ENCODE measurements at regions not wholly inside any gene's neighbourhood (a gene's known extent, or its start where the extent isn't known, plus 50 kb on each side); places are given as distances from the start of the nearest gene placed in this dataset.

DNA sequence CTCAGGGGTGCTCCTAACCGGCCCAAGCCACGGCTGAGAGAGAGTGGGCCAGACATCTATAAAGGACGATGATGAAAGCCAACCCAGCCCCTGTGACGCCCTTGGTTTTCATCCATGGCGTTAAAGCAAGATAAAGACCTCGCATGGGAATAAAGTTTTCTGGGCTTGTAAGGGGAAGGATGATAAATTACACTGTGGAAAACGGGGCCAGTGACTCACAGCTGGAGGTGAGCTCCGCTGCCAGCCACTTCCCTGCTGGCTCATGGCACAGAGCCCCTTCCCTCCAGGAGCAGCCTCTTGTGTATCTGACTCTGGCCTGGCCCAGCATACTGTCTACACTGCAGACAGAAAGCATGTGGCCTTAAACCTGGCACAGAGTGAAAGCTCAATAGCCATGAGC, 503.2 kb upstream of the B3GAT1 start:
- H3K9me3 Mint-ChIP-seq = no peaks in the 10 kb centered on the region

DNA sequence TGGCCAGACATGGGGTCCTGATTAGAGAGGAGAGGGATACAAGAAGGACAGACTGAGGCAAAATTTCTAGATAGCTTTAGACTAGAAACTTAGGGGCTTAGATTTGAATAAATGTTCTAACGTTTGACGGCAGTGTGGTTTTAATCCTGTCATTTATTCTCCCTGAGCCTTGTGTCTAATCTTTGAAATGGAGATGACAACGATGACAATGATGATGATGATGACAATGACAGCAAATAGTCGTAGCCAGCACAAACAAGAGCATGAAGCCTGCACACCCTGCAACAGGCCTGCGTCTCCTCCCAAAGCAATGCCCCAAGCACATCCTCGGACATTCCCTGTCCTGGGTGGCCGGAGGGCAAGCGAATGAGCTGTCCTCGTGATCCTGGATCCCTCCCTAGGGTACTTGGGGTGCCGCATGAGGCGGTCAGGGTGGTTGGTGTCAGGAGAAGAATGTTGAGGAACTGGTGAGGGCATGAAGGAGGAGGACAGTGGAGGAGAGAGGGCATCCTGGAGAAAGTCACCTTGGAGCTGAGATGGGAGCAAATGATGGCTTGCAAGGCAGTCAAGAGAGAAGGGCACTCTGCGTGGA, 502.1 kb upstream of the B3GAT1 start:
- Mint-ChIP-seq H3K9me3 (no peaks in the 10 kb centered on the region), H3K27ac (no peak overlapping the region), H3K36me3 (no peaks in the 10 kb centered on the region), H3K27me3 (peaks cover 24% of the 10 kb centered on the region), H3K4me1 (ENCODE audit: unreplicated experiment) (peaks cover 6% of the 10 kb centered on the region), H3K4me3 (no peak overlapping the region)
- TF ChIP-seq, protein P1, sequence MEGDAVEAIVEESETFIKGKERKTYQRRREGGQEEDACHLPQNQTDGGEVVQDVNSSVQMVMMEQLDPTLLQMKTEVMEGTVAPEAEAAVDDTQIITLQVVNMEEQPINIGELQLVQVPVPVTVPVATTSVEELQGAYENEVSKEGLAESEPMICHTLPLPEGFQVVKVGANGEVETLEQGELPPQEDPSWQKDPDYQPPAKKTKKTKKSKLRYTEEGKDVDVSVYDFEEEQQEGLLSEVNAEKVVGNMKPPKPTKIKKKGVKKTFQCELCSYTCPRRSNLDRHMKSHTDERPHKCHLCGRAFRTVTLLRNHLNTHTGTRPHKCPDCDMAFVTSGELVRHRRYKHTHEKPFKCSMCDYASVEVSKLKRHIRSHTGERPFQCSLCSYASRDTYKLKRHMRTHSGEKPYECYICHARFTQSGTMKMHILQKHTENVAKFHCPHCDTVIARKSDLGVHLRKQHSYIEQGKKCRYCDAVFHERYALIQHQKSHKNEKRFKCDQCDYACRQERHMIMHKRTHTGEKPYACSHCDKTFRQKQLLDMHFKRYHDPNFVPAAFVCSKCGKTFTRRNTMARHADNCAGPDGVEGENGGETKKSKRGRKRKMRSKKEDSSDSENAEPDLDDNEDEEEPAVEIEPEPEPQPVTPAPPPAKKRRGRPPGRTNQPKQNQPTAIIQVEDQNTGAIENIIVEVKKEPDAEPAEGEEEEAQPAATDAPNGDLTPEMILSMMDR (conservative IDR thresholded peaks at IDR 0.05) = no peak
- no peak for DNase-seq (ENCODE audit: extremely low spot score, unreplicated experiment)

More for the DNA sequence above, 503.2 kb upstream of the B3GAT1 start:
- peaks cover 6% of the 10 kb centered on the region for H3K4me1 Mint-ChIP-seq (ENCODE audit: unreplicated experiment)
- H3K4me3 Mint-ChIP-seq = no peak overlapping the region
- DNase-seq (ENCODE audit: extremely low spot score, unreplicated experiment) = no peak
- no peaks in the 10 kb centered on the region for H3K36me3 Mint-ChIP-seq
- peaks cover 24% of the 10 kb centered on the region for H3K27me3 Mint-ChIP-seq
- H3K27ac Mint-ChIP-seq = no peak overlapping the region
- TF ChIP-seq, protein P1 (conservative IDR thresholded peaks at IDR 0.05) = no peak

GRCh38 chr11:134913391-134913790, 501.3 kb upstream of the B3GAT1 start:
- DNase-seq (ENCODE audit: extremely low spot score, unreplicated experiment) = no peak
- peaks cover 6% of the 10 kb centered on the region for H3K4me1 Mint-ChIP-seq (ENCODE audit: unreplicated experiment)
- H3K9me3 Mint-ChIP-seq = no peaks in the 10 kb centered on the region
- no peak overlapping the region for H3K27ac Mint-ChIP-seq
- H3K27me3 Mint-ChIP-seq = peaks cover 28% of the 10 kb centered on the region
- H3K4me3 Mint-ChIP-seq = no peak overlapping the region
- no peaks in the 10 kb centered on the region for H3K36me3 Mint-ChIP-seq
- TF ChIP-seq, protein P1 (conservative IDR thresholded peaks at IDR 0.05) = no peak

GRCh38 chr11:134911514-134912180, 499.6 kb upstream of the B3GAT1 start:
- TF ChIP-seq, protein P1 (conservative IDR thresholded peaks at IDR 0.05) = no peak
- H3K4me1 Mint-ChIP-seq (ENCODE audit: unreplicated experiment) = peaks cover 6% of the 10 kb centered on the region
- no peak overlapping the region for H3K27ac Mint-ChIP-seq
- peaks cover 31% of the 10 kb centered on the region for H3K27me3 Mint-ChIP-seq
- H3K4me3 Mint-ChIP-seq = no peak overlapping the region
- DNase-seq (ENCODE audit: extremely low spot score, unreplicated experiment) = no peak
- no peaks in the 10 kb centered on the region for H3K36me3 Mint-ChIP-seq
- no peaks in the 10 kb centered on the region for H3K9me3 Mint-ChIP-seq

- no peak overlapping the region for H3K4me3 Mint-ChIP-seq
- TF ChIP-seq, protein P1 (conservative IDR thresholded peaks at IDR 0.05) = no peak
Measured at GRCh38 chr11:134908583-134908982, 496.5 kb upstream of the B3GAT1 start.

More at GRCh38 chr11:134908583-134908982, 496.5 kb upstream of the B3GAT1 start:
- no peaks in the 10 kb centered on the region for H3K36me3 Mint-ChIP-seq
- no peaks in the 10 kb centered on the region for H3K4me1 Mint-ChIP-seq (ENCODE audit: unreplicated experiment)
- peaks cover 26% of the 10 kb centered on the region for H3K27me3 Mint-ChIP-seq
- H3K27ac Mint-ChIP-seq = no peak overlapping the region
- no peaks in the 10 kb centered on the region for H3K9me3 Mint-ChIP-seq
- DNase-seq (ENCODE audit: extremely low spot score, unreplicated experiment) = no peak

Measured in type B pancreatic cell (in vitro differentiated cells).